T follicular helper cell (primary cell): ENCODE measurements at regions not wholly inside any gene's neighbourhood (a gene's known extent, or its start where the extent isn't known, plus 50 kb on each side); places are given as distances from the start of the nearest gene placed in this dataset.
"Not testable (repeated sequence)": the region's sequence is repeated elsewhere in the genome, so short reads cannot be mapped to it uniquely, and the experiment has no call there.

Source experiments
- DNase-seq: peaks from one replicate; pipeline ENCODE4 v3.0.0-alpha.2; 2020; ENCODE audit warnings: low read depth

DNA sequence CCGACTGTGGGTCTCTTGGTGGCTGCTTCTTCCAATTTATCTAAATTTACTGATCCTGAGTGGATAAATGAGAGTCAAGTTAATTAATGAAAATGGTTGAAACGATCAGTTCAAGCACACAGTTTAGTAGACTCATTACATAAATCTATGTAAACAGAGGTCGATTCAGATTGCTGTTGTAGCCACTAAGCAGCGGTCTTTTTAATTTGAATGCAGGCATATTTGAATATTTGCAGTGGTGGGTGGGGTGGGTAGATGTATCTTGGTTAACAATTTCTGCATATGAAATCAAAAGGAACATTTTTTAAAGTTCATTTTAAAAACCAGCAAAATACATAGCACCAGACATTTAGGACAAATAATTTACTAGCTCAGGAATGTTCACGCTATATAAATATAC, 325.9 kb downstream of the KLF12 start:
- no peak for DNase-seq

DNA sequence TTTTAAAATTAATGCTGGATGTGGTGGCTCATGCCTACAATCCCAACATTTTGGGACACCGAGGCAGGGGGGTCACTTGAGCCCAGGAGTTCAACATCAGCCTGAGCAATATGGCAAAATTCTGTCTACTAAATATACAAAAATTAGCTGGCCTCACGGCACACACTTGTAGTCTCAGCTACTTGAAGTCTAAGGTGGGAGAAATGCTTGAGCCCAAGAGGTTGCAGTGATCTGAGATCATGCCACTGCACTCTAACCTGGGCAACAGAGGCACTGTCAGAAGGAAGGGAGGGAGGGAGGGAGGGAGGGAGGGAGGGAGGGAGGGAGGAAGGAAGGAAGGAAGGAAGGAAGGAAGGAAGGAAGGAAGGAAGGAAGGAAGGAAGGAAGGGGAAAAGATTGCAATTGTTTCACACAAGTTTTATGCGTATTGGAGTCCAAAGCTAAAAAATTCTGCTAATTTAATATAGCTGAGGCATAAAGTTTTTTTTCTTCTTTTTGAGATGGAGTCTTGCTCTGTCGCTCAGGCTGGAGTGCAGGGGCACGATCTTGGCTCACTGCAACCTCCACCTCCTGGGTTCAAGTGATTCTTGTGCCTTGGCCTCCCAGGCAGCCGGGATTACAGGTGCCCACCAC, 328.8 kb downstream of the KLF12 start:
- not testable (repeated sequence) for DNase-seq

DNA sequence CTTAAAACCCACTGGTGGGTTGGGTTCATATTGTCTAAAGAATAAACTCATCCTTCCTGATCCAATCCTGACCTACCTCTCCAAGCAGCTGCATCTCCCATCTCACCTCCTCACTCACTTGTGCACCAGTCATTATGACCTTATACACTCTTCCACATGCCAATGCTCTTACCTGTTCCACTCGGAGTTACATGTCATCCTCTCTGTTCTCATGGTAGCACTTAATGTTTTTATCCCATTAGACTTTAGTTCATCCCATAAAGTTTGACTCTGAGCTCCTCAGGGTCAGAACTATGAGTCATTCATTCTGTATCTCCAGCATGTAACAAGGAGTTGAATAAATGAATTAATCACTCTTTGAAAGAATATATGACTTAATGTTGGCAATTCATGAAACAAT, 330.2 kb downstream of the KLF12 start:
- DNase-seq: no peak

DNA sequence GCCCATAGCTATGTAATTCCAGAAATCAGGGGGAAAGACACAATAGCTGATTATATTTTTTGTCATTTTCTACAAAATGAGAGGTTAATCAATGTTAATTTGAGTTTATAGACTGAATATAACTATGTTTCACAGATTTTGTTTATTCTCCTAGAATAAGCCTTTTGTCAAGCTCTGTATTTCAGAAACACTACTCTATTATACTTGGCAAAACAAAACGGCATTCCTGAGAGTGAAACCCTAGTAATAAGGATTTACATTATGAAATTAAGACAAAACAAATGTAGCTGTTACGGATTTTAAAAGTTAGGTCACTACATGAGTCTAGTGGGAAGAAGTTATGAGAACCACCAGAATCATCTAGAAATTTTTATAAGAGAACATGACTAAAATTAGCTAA, 334.2 kb downstream of the KLF12 start:
- DNase-seq: no peak

DNA sequence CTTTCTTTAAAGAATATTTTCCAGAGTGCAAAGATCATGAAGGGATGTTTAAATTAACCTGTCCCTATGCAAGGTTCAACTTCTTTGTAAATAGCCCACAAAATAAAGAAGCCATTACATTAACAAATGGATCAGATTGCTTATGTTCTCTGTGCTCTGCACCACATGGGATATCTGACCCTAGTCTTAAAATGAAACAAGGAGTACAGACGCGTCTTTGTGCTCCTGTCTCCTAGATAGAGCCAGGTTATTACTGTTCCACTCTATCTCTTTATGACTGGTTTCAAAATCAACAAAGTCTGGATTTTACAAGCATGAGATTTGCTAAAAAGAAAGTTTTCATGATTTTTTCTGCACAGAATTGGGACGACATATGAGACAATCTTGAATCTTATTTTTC, 339.4 kb downstream of the KLF12 start:
- no peak for DNase-seq

DNA sequence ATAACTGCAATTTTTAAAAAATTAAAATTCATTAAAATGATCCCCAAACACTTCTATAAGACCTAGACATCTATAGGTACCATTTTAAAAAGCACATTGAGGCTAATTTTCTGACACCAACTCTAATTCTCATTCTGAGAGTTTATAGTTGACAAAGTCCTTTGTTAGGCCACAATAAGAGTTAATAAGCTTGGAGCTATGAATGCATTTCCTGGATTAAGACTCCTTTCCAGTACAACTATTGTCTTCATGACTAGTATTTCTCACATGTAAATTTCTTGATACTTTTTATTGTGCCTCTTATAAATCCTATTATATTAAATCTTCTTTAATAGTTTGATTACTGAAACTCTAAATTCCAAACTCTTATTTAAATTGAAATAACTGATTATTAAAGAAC, 340.8 kb downstream of the KLF12 start:
- DNase-seq: no peak

DNA sequence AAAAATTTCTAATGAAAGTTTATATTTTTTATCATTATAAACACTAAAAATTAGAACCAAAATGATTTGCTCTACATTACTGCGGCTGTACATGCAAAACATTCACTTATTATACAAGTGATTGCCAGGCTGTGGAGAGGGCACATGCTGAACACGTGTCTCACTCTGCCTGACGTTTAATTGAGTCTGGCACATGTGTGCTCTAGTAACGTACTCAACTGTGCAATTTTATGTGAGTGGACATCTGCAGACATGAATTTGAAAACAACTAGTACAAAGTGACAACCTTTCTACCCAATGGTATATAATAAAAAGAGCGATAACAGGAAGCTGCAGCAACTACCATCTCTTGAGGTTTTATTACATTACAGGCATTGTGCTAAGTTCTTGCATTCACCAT, 341.4 kb downstream of the KLF12 start:
- no peak for DNase-seq

DNA sequence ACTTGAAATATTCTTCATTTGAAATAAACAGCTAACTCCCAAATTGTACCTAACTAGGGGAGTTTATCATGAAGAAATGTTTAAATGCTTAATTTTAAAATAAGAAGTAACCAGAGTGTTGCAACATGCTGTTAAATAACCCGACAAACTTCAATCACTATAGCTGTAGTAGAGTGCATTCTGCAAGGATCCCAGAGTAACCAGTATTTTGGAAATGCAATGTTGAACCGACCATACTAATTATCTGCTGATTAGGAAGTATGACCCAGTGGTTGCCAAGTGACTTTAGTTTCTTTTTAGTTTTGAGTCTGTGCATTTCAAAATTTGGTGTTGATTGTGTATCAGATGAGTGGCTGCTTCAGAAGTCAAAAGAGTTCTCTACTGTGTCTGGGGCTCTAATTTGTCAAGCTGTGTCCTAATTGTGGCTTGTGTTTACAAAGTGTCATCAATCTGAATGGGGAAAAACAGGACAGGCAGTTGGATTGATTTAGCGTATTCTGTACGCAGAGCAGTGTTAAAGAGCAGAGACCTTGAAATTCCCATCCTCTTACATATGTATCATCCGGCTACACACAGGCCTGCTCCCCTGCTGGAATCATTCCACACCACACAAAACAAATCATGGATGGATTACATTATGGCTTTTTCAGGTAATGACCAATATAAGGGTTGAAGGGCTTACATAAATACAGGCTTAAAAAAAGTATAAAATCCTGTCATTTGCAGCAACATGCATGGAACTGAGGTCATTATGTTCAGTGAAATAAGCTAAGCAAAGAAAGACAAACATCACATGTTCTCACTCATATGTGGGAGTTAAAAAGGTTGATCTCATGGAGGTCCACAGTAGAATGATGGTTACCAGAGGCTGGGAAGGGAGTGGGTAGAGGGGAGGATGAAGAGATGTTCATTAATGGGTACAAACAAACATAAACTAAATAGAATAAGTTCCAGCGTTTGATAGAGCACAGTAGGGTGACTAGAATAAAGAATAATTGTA, 351.5 kb downstream of the KLF12 start:
- no peak for DNase-seq

DNA sequence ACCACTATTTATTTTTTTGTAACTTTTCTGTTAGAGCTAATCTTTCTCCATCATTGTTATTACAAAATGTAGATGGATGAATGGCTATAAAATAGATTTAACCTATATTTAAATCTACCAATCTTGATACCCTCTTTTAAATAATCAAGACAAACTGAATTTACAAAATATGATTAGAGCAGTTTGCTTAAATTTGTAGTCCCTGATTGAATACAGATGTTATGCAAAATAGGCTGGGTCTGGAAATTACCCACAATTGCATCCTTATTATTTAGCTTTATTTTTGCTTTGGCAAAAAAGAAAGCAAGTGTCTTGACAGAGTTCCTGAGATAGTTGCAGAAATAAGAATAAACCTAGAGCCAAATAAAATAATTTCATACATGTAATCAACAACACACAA, 352.8 kb downstream of the KLF12 start:
- no peak for DNase-seq

DNA sequence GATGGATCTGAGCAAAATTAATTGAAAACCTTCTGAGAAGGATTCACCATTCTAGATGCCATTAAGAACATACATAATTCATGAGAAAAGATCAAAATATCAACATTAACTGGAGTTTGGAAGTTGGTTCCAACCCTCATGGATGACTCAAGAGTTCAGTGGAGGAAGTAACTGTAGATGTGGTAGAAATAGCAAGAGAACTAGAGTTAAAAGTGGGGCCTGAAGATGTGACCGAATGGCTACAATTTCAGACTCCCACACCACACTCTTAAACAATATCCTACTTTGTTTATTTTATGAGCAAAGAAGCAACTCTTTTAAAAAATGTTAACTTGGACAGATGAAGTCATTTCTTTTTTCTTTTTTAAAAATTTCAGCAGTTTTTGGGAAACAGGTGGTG, 354.3 kb downstream of the KLF12 start:
- no peak for DNase-seq

DNA sequence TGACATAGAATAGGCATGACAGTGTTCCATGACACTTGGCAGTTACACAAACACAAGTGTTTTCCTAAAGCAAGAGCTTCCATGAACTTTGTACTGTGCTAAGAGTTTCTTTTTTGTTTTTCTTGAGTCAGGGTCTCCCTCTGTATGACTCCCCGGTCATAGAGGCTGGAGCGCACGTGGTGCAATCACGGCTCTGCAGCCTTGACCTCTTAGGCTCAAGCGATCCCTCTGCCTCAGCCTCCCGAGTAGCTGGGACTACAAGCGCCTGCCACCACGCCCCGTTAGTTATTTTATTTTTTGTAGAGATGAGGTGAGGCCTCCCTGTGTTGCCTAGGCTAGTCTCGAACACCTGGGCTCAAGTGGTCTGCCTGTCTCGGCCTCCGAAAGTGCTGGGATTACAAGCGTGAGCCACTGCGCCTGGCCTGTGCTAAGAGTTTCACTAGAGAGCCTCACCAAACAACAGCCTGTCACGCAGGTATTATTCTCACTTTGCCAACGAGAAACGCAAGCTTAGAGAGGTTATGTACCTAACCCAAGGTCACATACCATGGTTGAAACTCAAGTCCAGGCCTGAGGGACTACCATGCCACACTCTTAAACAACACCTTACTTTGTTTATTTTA, 355.9 kb downstream of the KLF12 start:
- DNase-seq: no peak

DNA sequence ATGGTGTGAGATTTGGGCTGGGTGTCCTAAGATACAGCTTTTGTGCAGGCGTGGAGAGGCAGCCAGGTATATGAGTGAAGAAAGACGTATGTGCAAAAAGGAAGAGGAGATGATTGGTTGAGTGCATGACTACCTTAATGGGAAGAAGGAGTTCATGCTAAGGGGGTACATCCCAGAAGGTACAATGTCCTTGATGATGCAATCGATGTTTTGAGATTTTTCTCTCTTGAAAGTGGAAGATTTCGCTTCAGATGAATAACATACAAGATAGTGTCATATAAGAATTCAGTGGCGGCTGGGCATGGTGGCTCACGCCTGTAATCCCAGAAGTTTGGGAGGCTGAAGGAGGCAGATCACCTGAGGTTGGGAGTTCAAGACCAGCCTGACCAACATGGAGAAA, 357.1 kb downstream of the KLF12 start:
- DNase-seq: no peak

DNA sequence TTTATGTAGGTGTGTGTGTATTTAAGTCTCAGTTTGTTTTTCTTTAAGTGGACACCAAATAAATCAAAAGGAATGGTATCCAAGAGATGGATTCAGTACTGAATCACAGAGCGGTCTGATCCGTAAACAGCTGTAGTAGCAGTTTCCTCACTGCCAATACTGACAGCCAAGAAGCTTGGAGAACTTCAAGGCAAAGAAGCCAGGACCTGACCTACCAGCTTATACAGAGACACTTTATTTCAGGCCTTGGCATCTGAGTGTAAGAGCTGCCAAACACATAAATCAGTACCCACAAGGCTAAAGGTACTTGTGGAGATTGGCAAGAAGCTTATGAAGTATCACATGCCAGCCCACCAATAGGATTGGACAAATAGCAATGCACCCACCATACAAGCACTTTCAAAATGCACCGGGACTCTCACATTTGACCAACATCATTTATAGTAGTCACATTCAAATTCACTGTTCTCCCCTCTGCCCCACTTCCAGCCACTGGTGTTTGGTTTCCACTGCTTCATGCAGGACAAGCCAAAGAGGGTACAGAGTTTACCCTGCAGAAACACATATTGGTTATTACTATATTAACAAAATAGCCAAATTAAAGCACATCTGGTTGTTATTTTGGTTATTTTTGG, 357.9 kb downstream of the KLF12 start:
- DNase-seq: no peak

DNA sequence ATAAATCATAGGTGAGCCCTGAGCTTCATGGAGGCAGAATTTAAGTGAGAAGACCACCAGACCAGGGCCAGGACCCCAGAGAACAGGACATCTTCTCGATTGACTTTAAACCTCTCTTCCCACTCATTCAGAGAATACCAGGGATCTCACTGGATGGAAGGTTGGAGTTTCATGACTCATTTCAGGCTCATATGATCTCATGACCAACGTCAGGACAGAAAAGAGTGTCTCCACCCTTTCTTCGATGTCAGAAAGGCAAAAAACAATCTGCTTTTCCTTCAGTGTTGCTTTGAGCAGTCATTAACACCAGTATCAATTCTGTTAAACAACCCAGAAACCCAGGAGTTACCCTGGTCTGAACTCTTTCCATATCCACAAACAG, 361.0 kb downstream of the KLF12 start:
- no peak for DNase-seq

DNA sequence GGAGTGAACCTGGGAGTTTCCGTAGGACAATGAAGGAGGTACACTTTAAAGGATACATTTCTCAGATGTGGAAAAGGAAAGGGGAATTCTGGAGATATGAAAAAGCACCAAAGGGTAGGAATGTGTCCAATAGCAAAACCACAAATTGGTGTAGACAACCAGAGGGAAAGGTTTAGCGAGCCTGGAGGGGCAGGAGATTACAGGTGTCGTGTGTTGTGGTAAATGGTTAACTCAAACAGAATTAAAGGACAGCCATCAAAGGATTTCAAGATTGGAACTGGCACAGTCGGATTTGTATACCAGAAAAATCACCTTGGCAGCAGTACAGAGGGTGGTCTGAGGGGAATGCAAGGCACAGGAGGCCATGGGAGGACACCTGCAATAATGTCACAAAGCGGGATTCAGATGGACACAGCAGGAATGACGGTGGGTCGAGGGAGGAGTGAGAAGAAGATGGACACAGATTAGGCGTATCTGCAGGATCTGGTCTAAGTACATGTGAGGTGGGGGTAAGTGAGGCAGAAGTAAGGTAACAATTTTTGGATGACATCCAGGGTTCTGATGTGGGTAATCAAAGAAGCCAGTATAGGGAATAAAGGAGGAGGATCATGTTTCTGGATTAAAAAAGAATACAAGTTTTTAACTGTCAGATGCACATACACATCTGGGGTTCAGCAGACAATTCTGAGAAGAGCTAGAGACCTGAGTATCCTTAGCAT, 361.6 kb downstream of the KLF12 start:
- DNase-seq: no peak

DNA sequence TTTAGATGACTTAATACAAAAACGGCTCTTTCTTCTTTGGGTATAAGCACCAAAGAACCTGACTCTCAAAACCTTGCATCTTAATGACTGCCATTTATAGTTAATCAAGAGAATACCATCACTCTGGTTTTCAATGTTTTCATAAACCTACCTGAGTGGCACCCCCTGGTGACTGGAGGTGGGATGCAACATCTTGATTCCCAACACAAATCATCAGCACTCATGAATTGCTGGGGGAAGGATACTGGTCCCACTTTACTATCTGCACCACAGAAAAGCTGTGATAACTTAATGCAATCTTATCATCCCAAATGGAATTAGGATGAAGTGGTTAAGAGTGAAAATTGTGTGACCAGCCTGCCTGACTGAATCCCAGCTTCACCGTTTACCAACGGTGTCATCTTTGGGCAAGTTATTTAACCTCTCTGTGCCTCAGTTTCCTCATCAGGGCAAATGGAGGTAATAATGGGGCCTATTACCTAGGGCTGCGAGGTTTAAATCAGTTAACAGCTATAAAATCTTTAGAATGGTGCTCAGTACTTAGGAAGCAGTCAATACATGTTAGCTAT, 366.4 kb downstream of the KLF12 start:
- DNase-seq: no peak

DNA sequence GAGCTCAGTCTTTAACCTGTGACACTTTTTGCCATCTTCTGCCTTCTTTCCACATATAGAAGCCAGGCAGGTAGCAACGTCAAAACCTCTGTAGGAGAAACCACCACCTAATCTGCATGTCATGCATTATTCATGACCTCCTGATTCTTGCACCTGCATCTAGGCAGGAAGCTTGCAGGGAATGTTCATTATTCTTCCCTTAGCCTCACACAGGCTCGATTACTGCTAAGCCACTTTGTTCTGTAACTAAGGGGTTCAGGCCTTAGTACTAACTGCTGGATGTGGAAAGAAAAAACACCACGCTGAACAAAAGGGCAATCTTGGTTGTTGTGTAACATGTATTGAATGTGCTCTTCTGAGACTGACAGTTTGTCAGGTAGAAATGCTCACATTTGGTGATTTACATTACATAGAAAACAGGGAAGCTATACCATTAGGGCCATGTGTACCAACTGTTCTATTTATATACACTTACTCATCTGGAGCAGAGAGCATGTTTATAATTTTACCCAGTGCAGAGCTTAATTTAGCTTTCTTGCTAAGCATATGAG, 366.9 kb downstream of the KLF12 start:
- no peak for DNase-seq

DNA sequence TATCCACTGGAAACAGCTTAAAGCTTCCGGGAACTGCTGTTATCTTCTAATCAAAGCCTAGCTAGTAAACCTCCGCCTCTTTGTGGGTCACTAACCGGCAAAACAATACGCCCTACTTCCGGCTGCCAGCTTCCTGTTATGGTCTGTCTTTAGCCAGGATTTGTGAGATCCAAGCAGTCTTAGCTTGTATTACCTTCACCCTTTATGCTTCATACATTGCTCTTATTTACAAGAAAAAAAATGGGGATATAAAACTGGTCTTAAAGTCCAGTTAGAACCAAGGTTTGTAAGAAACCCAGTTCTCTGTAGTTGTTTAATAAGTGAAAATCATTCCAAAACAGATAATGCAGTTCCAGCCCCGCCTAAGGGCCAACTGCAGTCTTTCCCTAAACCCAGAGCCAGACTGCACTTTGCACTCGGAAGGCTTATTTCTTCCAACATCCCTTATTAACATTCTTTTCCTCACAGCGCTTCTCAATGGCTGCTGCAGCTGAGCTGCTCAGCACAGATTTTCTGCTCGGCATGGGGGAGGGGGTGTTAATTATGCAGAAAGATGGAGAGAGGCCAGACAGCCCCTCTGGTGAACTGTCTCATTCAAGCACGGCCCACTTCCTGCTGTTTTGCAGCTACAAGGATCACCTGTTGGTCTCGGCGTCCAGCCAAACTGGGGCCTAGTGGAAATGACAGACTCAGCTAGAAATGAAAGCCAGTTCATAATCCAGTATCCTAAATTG, 368.4 kb downstream of the KLF12 start:
- peak; percentile 76 for DNase-seq

DNA sequence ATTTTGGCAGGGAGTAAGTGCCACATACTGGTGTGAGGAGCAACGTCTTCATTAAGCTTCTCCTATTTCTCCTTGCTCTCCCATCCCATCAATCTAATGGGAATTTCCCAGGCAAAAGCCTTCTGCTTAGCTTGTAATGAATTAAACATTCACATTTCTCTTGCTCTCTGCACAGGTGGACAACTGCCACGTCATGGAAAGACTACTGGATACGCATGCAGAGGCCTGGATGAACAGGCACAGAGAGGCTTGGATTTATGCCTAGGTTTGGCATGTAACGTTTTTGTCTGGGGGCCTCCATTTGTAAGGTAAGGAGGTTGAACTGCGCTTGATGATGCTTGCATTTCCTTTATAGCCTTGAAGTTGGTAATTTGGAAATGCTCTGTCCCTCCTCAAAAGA, 374.8 kb downstream of the KLF12 start:
- DNase-seq: no peak

DNA sequence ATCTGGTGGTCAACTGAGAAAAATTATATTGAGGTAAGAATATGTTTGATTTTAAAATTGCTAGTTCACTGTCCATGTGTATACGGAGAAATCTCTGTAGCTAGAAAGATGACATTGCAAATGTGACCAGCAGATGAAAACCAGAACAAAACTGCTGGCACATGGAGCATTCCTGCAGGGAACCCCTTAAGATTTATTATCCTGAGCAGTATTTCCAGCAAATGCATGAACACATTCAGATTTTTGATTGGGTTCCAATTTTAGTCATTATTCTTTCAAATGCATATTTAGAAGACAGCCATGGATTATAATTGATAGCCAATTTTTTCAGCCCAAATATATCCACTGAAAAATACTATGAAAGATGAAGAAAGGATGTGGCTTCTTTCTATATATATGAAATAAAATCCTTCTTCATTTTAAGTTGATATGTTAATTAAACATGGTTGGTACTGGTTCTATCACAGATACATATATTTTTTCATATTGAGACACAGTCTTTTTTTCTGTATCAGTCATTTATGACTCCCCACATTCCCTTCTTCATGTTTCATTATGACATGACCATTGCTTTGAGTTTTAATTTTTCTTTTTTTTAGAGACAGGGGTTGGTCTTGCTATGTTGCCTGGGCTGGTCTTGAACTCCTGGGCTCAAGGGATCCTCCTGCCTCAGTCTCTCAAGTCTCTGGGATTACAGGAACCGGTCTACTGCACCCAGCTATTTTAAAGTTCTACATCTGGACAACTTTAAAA, 376.5 kb downstream of the KLF12 start:
- no peak for DNase-seq
